LNCAP (cell line): ENCODE measurements at regions not wholly inside any gene's neighbourhood (a gene's known extent, or its start where the extent isn't known, plus 50 kb on each side); places are given as distances from the start of the nearest gene placed in this dataset.

ENCODE experiments used
- CTCF ChIP-seq: fragments of 450-650 bp; IDR thresholded peaks from 2 replicates; pipeline ENCODE4 v1.5.1; 2017; ENCODE audit warnings: mild to moderate bottlenecking

GRCh38 chr1:22239378-22239777 lies 96.5 kb upstream of the WNT4 start:
- TF ChIP-seq CTCF: no peak

DNA sequence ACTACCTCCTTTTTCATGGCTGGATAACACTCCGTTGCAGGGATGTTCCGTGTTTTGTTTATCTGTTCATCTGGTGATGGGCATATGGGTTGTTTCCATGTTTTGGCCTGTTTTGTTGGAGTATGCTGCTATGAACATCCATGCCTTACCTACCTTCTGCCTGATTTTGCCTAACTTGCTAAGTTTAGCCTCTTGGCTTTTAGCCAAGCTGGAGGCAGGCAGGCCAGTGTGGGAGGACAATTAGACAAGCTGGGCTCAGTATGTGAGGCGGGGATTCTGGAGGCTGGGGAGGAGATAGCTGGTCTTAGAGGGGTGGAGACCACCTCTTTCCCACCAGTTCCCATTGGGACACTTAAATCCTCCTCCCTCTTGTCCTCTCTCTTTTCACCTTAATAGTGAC lies 98.4 kb upstream of the WNT4 start:
- no peak for TF ChIP-seq CTCF

- no peak for TF ChIP-seq CTCF
These were observed 98.9 kb upstream of the WNT4 start for GRCh38 chr1:22241811-22242210.

- TF ChIP-seq CTCF: no peak
These were observed 102.3 kb upstream of the WNT4 start for GRCh38 chr1:22245100-22245650.

DNA sequence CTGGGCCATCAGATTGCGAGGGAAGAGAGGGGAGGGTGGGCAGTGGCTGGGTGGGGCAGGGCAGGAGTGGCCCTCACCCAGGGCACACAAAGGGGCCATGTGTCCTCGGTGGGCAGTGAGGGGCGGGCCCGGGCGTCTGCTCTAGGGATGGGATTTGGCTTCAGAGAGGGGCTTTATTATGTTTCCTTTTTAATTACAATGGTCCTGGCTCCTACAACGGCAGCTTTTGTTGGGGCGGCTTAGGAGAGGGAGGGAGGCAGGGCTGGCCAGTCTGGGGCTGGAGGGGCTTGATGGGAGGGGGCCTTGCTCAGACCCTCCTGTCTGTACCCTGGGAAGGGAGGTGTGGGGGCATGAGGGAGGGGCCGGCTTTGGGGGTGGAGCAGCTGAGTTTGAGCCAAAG lies 102.8 kb upstream of the WNT4 start:
- no peak for TF ChIP-seq CTCF

DNA sequence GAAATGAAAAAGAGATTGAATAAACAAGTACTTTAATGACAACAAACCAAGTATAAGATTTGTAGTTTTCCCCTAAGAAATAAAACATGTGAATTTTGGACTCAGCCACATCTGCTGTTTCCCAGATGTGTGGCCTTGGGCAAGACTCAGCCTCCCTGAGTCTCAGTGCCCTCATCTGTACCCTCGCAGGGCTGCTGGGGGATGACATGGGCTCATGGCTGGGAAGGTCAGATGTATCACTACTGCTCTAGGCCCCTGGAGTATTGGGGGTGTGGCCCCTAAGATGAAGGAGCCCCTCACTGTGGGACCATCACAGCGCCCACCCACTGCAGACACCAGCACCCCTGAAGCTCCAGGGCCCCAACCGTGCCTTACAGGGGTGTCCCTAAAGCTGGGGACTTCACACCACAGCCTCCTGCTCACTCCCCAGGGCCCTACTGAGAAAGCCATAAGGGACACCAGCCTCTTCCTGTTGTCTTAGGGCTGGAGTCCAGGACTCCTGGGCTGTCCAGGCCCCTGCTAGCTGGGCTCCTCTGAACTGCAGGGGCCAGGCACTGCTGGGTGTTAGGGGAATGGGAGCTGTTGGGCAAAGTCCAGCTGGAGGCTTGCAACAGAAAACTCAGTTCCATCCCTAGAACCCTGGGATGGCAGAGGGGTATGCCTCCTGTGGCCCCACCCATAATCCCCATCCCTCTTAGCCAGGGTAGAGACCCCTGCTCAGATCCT lies 104.0 kb upstream of the WNT4 start:
- no peak for TF ChIP-seq CTCF

- no peak for TF ChIP-seq CTCF
These were observed 104.8 kb upstream of the WNT4 start for GRCh38 chr1:22247527-22248245.
